Neural progenitor cell (in vitro differentiated cells): ENCODE measurements at regions not wholly inside any gene's neighbourhood (a gene's known extent, or its start where the extent isn't known, plus 50 kb on each side); places are given as distances from the start of the nearest gene placed in this dataset.

Experiments
- DNase-seq: peaks from one replicate; pipeline ENCODE4 v3.0.0-alpha.2; 2016; ENCODE audit warnings: low spot score
- H2AFZ ChIP-seq: fragments of 200-600 bp; sonication (generic); replicated peaks from 2 replicates; pipeline ENCODE4 v1.6.1; 2016; ENCODE audit warnings: antibody characterized with exemption
- H3F3A ChIP-seq: fragments of 200-600 bp; sonication (generic); 2 replicates; pipeline ENCODE4 v1.6.1; 2016; ENCODE audit warnings: antibody characterized with exemption, low read depth
- H3K27ac ChIP-seq: fragments of 200-600 bp; sonication (generic); 2 replicates; pipeline ENCODE4 v1.5.1; 2016; ENCODE audit warnings: mild to moderate bottlenecking
- H3K27me3 ChIP-seq: fragments of 200-600 bp; sonication (generic); 2 replicates; pipeline ENCODE4 v1.6.1; 2016; ENCODE audit warnings: mild to moderate bottlenecking, moderate library complexity
- H3K36me3 ChIP-seq: fragments of 200-600 bp; sonication (generic); 2 replicates; pipeline ENCODE4 v1.5.1; 2016
- H3K4me1 ChIP-seq: fragments of 200-600 bp; sonication (generic); 2 replicates; pipeline ENCODE4 v1.6.1; 2016; ENCODE audit warnings: mixed run types
- H3K4me2 ChIP-seq: fragments of 200-600 bp; sonication (generic); 2 replicates; pipeline ENCODE4 v1.6.1; 2016
- H3K4me3 ChIP-seq: fragments of 200-600 bp; sonication (generic); 2 replicates; pipeline ENCODE4 v1.5.1; 2016
- H3K79me2 ChIP-seq: fragments of 200-600 bp; sonication (generic); 2 replicates; pipeline ENCODE4 v1.6.1; 2016; ENCODE audit warnings: low read depth
- H3K9ac ChIP-seq: fragments of 200-600 bp; sonication (generic); 2 replicates; pipeline ENCODE4 v1.6.1; 2016
- H3K9me3 ChIP-seq: fragments of 200-600 bp; sonication (generic); 2 replicates; pipeline ENCODE4 v1.5.1; 2016; ENCODE audit warnings: low read depth
- H4K20me1 ChIP-seq: fragments of 200-600 bp; sonication (generic); 2 replicates; pipeline ENCODE4 v1.6.1; 2016; ENCODE audit warnings: low read depth
- H3K27ac Mint-ChIP-seq: 3 replicates; pipeline ENCODE4 v1.8.0; 2021; ENCODE audit warnings: mixed read lengths
- H3K27me3 Mint-ChIP-seq: 2 replicates; pipeline ENCODE4 v1.8.0; 2022; ENCODE audit warnings: low read depth, mild to moderate bottlenecking, inconsistent platforms, moderate library complexity, mixed read lengths; ENCODE audit not compliant: insufficient read depth
- H3K36me3 Mint-ChIP-seq: 3 replicates; pipeline ENCODE4 v1.8.0; 2021; ENCODE audit warnings: mixed read lengths
- H3K4me1 Mint-ChIP-seq: 3 replicates; pipeline ENCODE4 v1.8.0; 2021; ENCODE audit warnings: mixed read lengths
- H3K4me3 Mint-ChIP-seq: 3 replicates; pipeline ENCODE4 v1.8.0; 2021; ENCODE audit warnings: mild to moderate bottlenecking, moderate library complexity, mixed read lengths
- H3K9me3 Mint-ChIP-seq: 3 replicates; pipeline ENCODE4 v1.8.0; 2020; ENCODE audit warnings: mixed read lengths
- CTCF ChIP-seq: fragments of 200-600 bp; sonication (generic); IDR thresholded peaks from 2 replicates; pipeline ENCODE4 v1.5.1; 2017; ENCODE audit warnings: antibody characterized with exemption, mild to moderate bottlenecking
- EZH2 ChIP-seq: fragments of 200-600 bp; sonication (generic); IDR thresholded peaks from 2 replicates; pipeline ENCODE4 v1.6.1; 2017; ENCODE audit warnings: antibody characterized with exemption, mild to moderate bottlenecking, moderate library complexity
- EZH2phosphoT487 ChIP-seq: fragments of 200-600 bp; sonication (generic); IDR thresholded peaks from 2 replicates; pipeline ENCODE4 v1.6.1; 2017; ENCODE audit warnings: antibody characterized with exemption

GRCh38 chr5:93296338-93296737 lies 284.7 kb downstream of the NR2F1-AS1 start:
- Mint-ChIP-seq H3K27ac (no peak overlapping the region), H3K4me3 (no peak overlapping the region), H3K9me3 (peaks cover 6% of the 10 kb centered on the region), H3K4me1 (peaks cover 51% of the 10 kb centered on the region), H3K36me3 (peaks cover 3% of the 10 kb centered on the region), H3K27me3 (peaks cover 5% of the 10 kb centered on the region)
- H3K9ac ChIP-seq: no peak overlapping the region
- peak overlapping the region; percentile 26 for H2AFZ ChIP-seq
- H3K36me3 ChIP-seq: peaks cover 5% of the 10 kb centered on the region
- no peaks in the 10 kb centered on the region for H3K9me3 ChIP-seq
- H3F3A ChIP-seq: peaks cover 28% of the 10 kb centered on the region
- H3K27ac ChIP-seq: no peak overlapping the region
- H3K79me2 ChIP-seq: no peaks in the 10 kb centered on the region
- no peak for DNase-seq
- H3K4me3 ChIP-seq: no peak overlapping the region
- no peak overlapping the region for H3K4me2 ChIP-seq
- peaks cover 29% of the 10 kb centered on the region for H3K4me1 ChIP-seq
- H3K27me3 ChIP-seq: no peaks in the 10 kb centered on the region
- TF ChIP-seq CTCF: no peak
- no peak for TF ChIP-seq EZH2phosphoT487
- no peak for TF ChIP-seq EZH2
- no peaks in the 10 kb centered on the region for H4K20me1 ChIP-seq

GRCh38 chr5:93294996-93295395 lies 286.0 kb downstream of the NR2F1-AS1 start:
- Histone ChIP-seq H3K27ac (no peak overlapping the region), H3K36me3 (peaks cover 5% of the 10 kb centered on the region), H3K4me2 (no peak overlapping the region), H2AFZ (no peak overlapping the region), H3K9me3 (no peaks in the 10 kb centered on the region), H3K4me3 (no peak overlapping the region), H3K27me3 (no peaks in the 10 kb centered on the region), H3K9ac (no peak overlapping the region), H4K20me1 (no peaks in the 10 kb centered on the region), H3K79me2 (no peaks in the 10 kb centered on the region), H3F3A (peaks cover 14% of the 10 kb centered on the region), H3K4me1 (peaks cover 21% of the 10 kb centered on the region)
- Mint-ChIP-seq H3K36me3 (peaks cover 3% of the 10 kb centered on the region), H3K9me3 (peaks cover 8% of the 10 kb centered on the region), H3K27me3 (peaks cover 5% of the 10 kb centered on the region), H3K4me1 (peaks cover 42% of the 10 kb centered on the region), H3K4me3 (no peak overlapping the region), H3K27ac (no peak overlapping the region)
- TF ChIP-seq EZH2phosphoT487: no peak
- no peak for DNase-seq

- H3F3A ChIP-seq: peaks cover 8% of the 10 kb centered on the region
- peaks cover 19% of the 10 kb centered on the region for H3K4me1 ChIP-seq
- DNase-seq: no peak
- no peak overlapping the region for H3K27ac ChIP-seq
- Mint-ChIP-seq H3K4me1 (peaks cover 39% of the 10 kb centered on the region), H3K27ac (no peak overlapping the region), H3K4me3 (no peak overlapping the region), H3K9me3 (peaks cover 9% of the 10 kb centered on the region), H3K36me3 (peaks cover 5% of the 10 kb centered on the region), H3K27me3 (peaks cover 5% of the 10 kb centered on the region)
- no peaks in the 10 kb centered on the region for H3K27me3 ChIP-seq
- no peak overlapping the region for H3K4me2 ChIP-seq
- no peak overlapping the region for H2AFZ ChIP-seq
- no peaks in the 10 kb centered on the region for H4K20me1 ChIP-seq
- no peaks in the 10 kb centered on the region for H3K79me2 ChIP-seq
- no peak overlapping the region for H3K9ac ChIP-seq
- no peak overlapping the region for H3K4me3 ChIP-seq
- peaks cover 5% of the 10 kb centered on the region for H3K36me3 ChIP-seq
- TF ChIP-seq EZH2: no peak
- TF ChIP-seq CTCF: no peak
- TF ChIP-seq EZH2phosphoT487: no peak
- H3K9me3 ChIP-seq: no peaks in the 10 kb centered on the region
Observed at GRCh38 chr5:93294199-93294598, 286.8 kb downstream of the NR2F1-AS1 start.

GRCh38 chr5:93289942-93290341 lies 291.1 kb downstream of the NR2F1-AS1 start:
- Histone ChIP-seq H2AFZ (peak overlapping the region; percentile 60), H3K9me3 (peaks cover 14% of the 10 kb centered on the region), H3K36me3 (no peaks in the 10 kb centered on the region), H3K9ac (no peak overlapping the region), H3K4me3 (no peak overlapping the region), H3K79me2 (no peaks in the 10 kb centered on the region), H3F3A (no peaks in the 10 kb centered on the region), H3K27me3 (no peaks in the 10 kb centered on the region), H3K4me2 (no peak overlapping the region), H3K27ac (no peak overlapping the region), H3K4me1 (peaks cover 7% of the 10 kb centered on the region), H4K20me1 (no peaks in the 10 kb centered on the region)
- DNase-seq: no peak
- no peak for TF ChIP-seq EZH2phosphoT487
- TF ChIP-seq CTCF: no peak
- no peak for TF ChIP-seq EZH2
- no peak overlapping the region for H3K4me3 Mint-ChIP-seq
- H3K27me3 Mint-ChIP-seq: peaks cover 4% of the 10 kb centered on the region
- H3K9me3 Mint-ChIP-seq: peaks cover 37% of the 10 kb centered on the region
- no peak overlapping the region for H3K27ac Mint-ChIP-seq
- peaks cover 10% of the 10 kb centered on the region for H3K4me1 Mint-ChIP-seq
- H3K36me3 Mint-ChIP-seq: peaks cover 7% of the 10 kb centered on the region
